ENCODE measurements at regions not wholly inside any gene's neighbourhood (a gene's known extent, or its start where the extent isn't known, plus 50 kb on each side); places are given as distances from the start of the nearest gene placed in this dataset.

DNA sequence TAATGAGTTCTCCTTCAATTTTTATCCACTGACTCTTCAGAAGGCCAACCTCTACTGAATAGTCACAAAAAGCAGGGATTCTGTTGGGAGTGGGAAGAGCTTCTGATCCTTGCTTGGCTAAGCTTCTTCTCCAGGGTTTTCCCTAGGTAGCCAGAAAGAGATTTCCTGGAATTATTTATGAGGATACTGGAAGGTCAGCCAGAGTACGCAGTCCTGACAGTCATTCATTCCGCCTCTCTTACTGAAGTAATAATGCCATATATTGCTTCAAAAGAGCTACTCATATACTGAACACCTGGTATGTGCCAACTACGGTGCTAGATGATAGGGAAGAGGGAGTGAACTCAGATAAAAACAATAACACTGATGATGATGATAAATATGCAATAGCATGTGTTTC is 116.1 kb downstream of the CCDC34 start:
- DNase-seq (no peak), ATAC-seq (ENCODE audit: low FRiP score in 2 of 2) (peak in 1 of 2 donors; percentile 69)
- WGBS, 2 donors: 59 to 74% methylated on average over 3 of the region's 3 CpGs

GRCh38 chr11:27244900-27245299 is 118.1 kb downstream of the CCDC34 start:
- no peak overlapping the region for H3K27ac ChIP-seq
- H3K36me3 ChIP-seq: no peaks in the 10 kb centered on the region
- TF ChIP-seq EP300 (IDR thresholded peaks at IDR 0.05) (no peak), CTCF (IDR thresholded peaks at IDR 0.05) (no peak), POLR2AphosphoS5 (IDR thresholded peaks at IDR 0.05) (no peak), POLR2A (IDR thresholded peaks at IDR 0.05) (no peak)
- no peaks in the 10 kb centered on the region for H3K9me3 ChIP-seq
- no peak for ATAC-seq (ENCODE audit: low FRiP score in 2 of 2)
- no peak overlapping the region for H3K4me3 ChIP-seq
- no peaks in the 10 kb centered on the region for H3K27me3 ChIP-seq
- no peaks in the 10 kb centered on the region for H3K4me1 ChIP-seq
- DNase-seq: no peak

More for the DNA sequence above, 116.1 kb downstream of the CCDC34 start:
- Histone ChIP-seq H3K9me3 (no peaks in the 10 kb centered on the region), H3K27me3 (no peaks in the 10 kb centered on the region), H3K4me3 (no peak overlapping the region), H3K27ac (no peak overlapping the region), H3K4me1 (no peaks in the 10 kb centered on the region), H3K36me3 (no peaks in the 10 kb centered on the region)
- TF ChIP-seq EP300 (IDR thresholded peaks at IDR 0.05) (no peak), CTCF (IDR thresholded peaks at IDR 0.05) (no peak), POLR2AphosphoS5 (IDR thresholded peaks at IDR 0.05) (no peak), POLR2A (IDR thresholded peaks at IDR 0.05) (no peak)

DNA sequence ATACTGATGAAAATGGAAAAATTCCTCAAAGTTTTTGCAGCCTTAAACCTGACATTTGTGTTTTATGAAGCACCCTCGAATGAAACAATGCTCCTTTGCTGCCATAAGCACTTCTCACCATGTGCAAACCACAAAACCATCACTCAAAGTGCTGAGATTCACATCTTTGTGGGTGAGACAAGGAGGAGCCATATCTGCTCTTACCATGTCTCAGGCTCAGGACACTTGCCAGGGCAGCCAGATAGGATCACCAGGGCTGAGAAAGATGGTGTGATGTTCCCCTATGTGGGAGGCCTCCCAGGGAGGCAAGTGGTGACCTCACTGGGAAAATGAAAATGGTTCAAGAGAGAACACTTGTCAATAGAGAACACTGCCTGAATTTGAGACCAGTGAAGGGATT is 120.4 kb downstream of the CCDC34 start:
- ATAC-seq (ENCODE audit: low FRiP score in 2 of 2) (no peak), DNase-seq (no peak)
- Histone ChIP-seq H3K27ac (no peak overlapping the region), H3K4me1 (no peaks in the 10 kb centered on the region), H3K4me3 (no peak overlapping the region), H3K36me3 (no peaks in the 10 kb centered on the region), H3K9me3 (no peaks in the 10 kb centered on the region), H3K27me3 (no peaks in the 10 kb centered on the region)
- WGBS, 2 donors: 33 to 38% methylated on average over 1 of the region's 1 CpG
- TF ChIP-seq CTCF (IDR thresholded peaks at IDR 0.05) (no peak), POLR2AphosphoS5 (IDR thresholded peaks at IDR 0.05) (no peak), POLR2A (IDR thresholded peaks at IDR 0.05) (no peak)

GRCh38 chr11:27241311-27242122 is 121.5 kb downstream of the CCDC34 start:
- Histone ChIP-seq H3K27me3 (no peaks in the 10 kb centered on the region), H3K9me3 (no peaks in the 10 kb centered on the region), H3K4me3 (no peak overlapping the region), H3K4me1 (no peaks in the 10 kb centered on the region), H3K27ac (no peak overlapping the region), H3K36me3 (no peaks in the 10 kb centered on the region)
- DNase-seq (no peak), ATAC-seq (ENCODE audit: low FRiP score in 2 of 2) (peak in 1 of 2 donors; percentile 31)
- 37 to 64% methylated on average over 2 of the region's 2 CpGs for WGBS, 2 donors
- TF ChIP-seq POLR2AphosphoS5 (IDR thresholded peaks at IDR 0.05) (no peak), EP300 (IDR thresholded peaks at IDR 0.05) (no peak), POLR2A (IDR thresholded peaks at IDR 0.05) (no peak), CTCF (IDR thresholded peaks at IDR 0.05) (no peak)

Measured in upper lobe of left lung (tissue), 6 donors.